ENCODE measurements at regions not wholly inside any gene's neighbourhood (a gene's known extent, or its start where the extent isn't known, plus 50 kb on each side); places are given as distances from the start of the nearest gene placed in this dataset.

DNA sequence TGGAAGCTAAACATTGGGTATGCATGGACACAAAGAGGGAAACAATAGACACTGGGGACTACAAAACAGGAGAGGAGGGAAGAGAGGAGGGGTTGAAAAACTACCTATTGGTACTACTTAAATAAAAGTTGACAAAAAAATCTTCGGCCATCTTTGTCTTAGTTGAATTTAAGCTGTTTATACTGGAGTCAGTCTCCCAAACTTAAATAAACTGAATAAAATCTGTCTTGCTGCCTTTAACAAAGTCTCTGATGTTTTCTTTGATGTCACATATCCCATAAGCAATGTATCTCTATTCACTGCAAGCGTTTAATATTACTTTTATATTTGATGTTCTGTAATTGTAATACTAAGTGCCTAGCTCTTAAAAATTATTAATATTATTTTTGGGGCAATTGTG is 409.2 kb upstream of the EPHA7 start:
- ATAC-seq (ENCODE audit: low FRiP score) (no peak), DNase-seq (ENCODE audit: low spot score) (no peak)
- TF ChIP-seq, protein P1, sequence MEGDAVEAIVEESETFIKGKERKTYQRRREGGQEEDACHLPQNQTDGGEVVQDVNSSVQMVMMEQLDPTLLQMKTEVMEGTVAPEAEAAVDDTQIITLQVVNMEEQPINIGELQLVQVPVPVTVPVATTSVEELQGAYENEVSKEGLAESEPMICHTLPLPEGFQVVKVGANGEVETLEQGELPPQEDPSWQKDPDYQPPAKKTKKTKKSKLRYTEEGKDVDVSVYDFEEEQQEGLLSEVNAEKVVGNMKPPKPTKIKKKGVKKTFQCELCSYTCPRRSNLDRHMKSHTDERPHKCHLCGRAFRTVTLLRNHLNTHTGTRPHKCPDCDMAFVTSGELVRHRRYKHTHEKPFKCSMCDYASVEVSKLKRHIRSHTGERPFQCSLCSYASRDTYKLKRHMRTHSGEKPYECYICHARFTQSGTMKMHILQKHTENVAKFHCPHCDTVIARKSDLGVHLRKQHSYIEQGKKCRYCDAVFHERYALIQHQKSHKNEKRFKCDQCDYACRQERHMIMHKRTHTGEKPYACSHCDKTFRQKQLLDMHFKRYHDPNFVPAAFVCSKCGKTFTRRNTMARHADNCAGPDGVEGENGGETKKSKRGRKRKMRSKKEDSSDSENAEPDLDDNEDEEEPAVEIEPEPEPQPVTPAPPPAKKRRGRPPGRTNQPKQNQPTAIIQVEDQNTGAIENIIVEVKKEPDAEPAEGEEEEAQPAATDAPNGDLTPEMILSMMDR (IDR thresholded peaks at IDR 0.05): no peak

DNA sequence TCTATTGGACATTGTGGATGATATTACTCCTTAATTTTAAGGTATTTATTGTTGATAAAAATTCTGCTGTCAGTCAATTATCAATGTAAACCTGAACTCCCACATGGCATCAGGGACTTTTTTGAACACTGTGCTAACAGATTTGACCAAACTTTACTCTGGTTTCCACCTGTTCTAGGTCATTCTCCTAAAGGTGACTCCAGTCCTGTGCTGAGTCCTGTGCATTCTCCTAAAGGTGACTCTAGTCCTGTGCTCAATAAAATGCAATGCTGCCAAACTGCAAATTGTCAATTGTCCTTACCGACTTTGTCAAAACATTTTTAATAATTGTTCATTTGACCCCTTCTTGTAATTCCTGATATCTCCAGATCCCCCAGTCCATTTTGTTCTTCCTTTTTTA is 408.4 kb upstream of the EPHA7 start:
- no peak for ATAC-seq (ENCODE audit: low FRiP score)

DNA sequence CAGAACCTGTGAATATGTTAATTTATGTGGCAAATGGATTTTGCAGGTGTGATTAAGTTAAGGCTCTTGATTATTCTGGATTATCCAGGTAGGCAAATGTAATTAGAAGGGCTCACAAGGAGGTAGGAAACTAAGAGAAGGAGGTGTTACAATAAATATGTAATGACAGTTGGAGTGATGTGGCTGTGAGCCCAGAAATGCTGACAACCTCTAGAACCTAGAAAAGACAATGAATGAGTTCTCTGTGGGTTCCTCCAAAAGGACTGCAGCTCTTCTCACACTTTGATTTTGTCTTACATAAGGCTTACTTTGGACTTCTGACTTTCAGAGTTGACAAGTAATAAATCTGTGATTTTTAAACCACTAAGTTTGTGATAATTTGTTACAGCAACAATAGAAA is 406.6 kb upstream of the EPHA7 start:
- no peak for ATAC-seq (ENCODE audit: low FRiP score)
- TF ChIP-seq, protein P1 (IDR thresholded peaks at IDR 0.05): no peak
- no peak for DNase-seq (ENCODE audit: low spot score)

More for the DNA sequence above, 408.4 kb upstream of the EPHA7 start:
- no peak for DNase-seq (ENCODE audit: low spot score)
- TF ChIP-seq, protein P1 (IDR thresholded peaks at IDR 0.05): no peak

DNA sequence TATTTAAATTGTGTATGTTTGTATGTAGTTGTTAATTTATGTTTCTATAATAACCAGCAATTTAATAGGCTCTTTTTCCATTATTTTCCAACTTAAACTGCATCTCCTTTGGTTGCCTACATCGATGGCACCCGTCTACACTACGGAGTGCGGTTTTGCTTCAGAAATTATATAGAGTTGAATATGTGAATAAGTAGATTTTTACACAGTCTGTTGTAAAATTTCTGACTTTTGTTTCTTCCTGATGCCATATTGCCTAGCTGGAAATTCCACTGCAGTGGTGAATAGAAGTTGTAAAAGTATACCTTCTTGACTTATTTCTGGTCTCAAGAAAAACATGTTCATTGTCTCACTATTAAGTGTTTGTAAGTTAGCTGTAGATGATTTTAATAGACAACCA is 404.1 kb upstream of the EPHA7 start:
- DNase-seq (ENCODE audit: low spot score) (no peak), ATAC-seq (ENCODE audit: low FRiP score) (no peak)
- TF ChIP-seq, protein P1 (IDR thresholded peaks at IDR 0.05): no peak

DNA sequence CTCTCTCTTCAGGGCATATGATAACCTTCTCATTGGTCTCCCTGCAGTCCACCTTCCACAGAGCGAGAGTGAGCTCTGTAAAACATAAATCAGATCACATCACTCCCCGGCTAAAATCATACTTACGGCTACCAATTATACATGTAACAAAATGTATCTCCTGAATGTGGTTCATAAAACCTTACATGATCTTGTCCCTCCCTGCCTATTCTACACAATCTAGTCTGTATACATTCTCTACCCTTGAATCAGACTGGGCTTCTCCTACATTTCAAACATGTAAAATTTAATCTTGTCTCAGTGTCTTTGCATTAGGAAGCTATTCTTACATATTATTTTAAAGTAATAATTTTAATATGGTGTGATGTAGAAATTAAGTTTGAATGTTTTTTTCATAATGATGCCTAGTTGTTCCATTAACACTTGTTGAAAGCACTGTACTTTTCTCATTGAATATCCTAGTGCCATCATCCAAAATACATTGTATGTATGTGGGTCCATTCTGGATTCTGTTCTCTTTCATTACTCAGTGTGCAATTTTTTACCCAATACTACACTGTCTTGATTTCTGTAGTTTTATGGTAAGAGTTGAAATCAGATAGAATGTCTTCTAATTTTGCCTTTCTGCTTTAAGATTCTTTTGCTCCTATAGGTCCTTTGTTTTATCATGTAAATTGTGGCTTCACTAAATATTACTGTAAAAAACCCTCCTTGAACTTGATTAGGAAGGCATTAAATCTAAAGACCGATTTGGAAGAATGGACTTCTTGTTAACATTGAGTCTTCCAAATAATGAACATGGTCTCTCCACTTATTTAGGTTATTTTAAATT is 403.3 kb upstream of the EPHA7 start:
- DNase-seq (ENCODE audit: low spot score): no peak
- TF ChIP-seq, protein P1 (IDR thresholded peaks at IDR 0.05): no peak
- ATAC-seq (ENCODE audit: low FRiP score): no peak

DNA sequence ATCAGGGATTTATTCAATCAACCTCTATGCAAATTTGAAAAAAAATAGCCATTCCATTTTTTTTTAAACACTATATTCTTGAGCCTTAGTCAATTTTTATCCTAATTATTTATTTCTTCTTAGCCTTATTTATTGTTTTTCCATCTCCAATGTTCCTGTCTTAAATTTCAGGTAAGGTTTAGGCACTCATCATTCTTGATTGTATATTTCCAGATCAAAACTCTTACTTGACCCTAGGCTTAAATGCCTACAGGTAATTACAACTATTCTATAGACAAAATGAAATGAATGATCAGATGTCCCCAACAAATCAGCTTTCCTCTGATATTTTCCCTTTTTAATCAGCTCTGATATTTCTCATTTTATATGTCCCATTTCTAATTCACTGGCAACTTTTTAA is 402.6 kb upstream of the EPHA7 start:
- ATAC-seq (ENCODE audit: low FRiP score): no peak
- TF ChIP-seq, protein P1 (IDR thresholded peaks at IDR 0.05): no peak
- no peak for DNase-seq (ENCODE audit: low spot score)

DNA sequence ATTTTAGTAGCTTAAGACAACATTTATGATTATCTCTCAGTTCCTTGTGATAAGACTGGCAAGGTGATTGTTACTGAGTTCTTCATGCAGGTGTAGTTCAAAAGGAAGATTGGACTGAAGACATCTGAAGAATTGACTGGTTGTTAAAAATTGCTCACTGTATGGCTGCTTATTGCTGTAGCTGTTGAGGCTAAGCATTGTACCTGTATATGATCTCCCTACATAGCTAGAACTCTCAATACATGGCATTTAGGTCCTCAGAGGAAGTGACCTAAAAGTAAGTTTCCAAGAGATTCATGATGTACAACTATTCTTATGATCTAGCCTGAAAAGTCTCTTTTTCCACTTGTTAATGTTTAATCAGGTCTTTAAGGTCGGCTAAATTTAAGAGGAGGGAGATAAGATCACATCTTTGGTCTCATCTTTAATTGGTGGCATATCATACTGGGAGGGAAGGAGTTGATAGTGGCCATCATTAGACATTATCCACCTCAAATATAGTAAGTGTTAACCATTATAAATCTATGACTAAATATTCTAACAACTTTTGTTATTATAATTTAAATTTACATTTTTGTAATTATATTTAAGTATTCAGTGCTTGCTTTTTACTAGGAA is 401.2 kb upstream of the EPHA7 start:
- ATAC-seq (ENCODE audit: low FRiP score): no peak
- TF ChIP-seq, protein P1 (IDR thresholded peaks at IDR 0.05): no peak
- DNase-seq (ENCODE audit: low spot score): no peak
